IMR-90 (cell line): ENCODE measurements at regions not wholly inside any gene's neighbourhood (a gene's known extent, or its start where the extent isn't known, plus 50 kb on each side); places are given as distances from the start of the nearest gene placed in this dataset.

ENCODE experiments used
- ATAC-seq: fragments of 200-7000 bp; cut with Tn5 transposase; 2 replicates; pipeline ENCODE4 v1.9.1; 2020; ENCODE audit warnings: low read depth, mild to moderate bottlenecking, moderate library complexity
- BruUV-seq: library from RNA; stranded (reverse); fragments of 400-500 nt; replicated peaks from 2 replicates; lab custom pipeline; 2021; lab: Mats Ljungman, UMichigan
- CTCF ChIA-PET: fragments of 300-600 bp; formaldehyde crosslinking; extraction: SDS; loops from one replicate; lab custom pipeline; 2021; ENCODE audit warnings: antibody characterized with exemption; lab: Yijun Ruan, JAX
- POLR2A ChIA-PET: fragments of 300-600 bp; sonication (Branson Sonifier 250); formaldehyde crosslinking; loops from one replicate; lab custom pipeline; 2022; ENCODE audit warnings: antibody characterized with exemption; ENCODE audit not compliant: unreplicated experiment; lab: Charles Lee
- DNase-seq: peaks from one replicate; pipeline ENCODE4 v3.0.0; 2013
- H2AFZ ChIP-seq: replicated peaks from 2 replicates; pipeline ENCODE3; 2013; ENCODE audit warnings: low read length, mild to moderate bottlenecking; ENCODE audit not compliant: poor library complexity
- H2AK5ac ChIP-seq: 2 replicates; pipeline ENCODE4 v1.6.1; 2013; ENCODE audit warnings: low read depth, low read length, inconsistent platforms
- H2AK9ac ChIP-seq: replicated peaks from 2 replicates; pipeline ENCODE3; 2013; ENCODE audit warnings: mild to moderate bottlenecking, low read depth, low read length, moderate library complexity; ENCODE audit not compliant: poor library complexity
- H2BK120ac ChIP-seq: 2 replicates; pipeline ENCODE4 v1.6.1; 2013; ENCODE audit warnings: low read depth, low read length, inconsistent platforms
- H2BK15ac ChIP-seq: 3 replicates; pipeline ENCODE4 v1.6.1; 2013; ENCODE audit warnings: low read depth, low read length, inconsistent platforms
- H2BK20ac ChIP-seq: 2 replicates; pipeline ENCODE4 v1.6.1; 2013; ENCODE audit warnings: low read depth, mild to moderate bottlenecking, inconsistent platforms, low read length, moderate library complexity
- H2BK5ac ChIP-seq: 2 replicates; pipeline ENCODE4 v1.6.1; 2013; ENCODE audit warnings: mild to moderate bottlenecking, low read depth, low read length, inconsistent platforms; ENCODE audit not compliant: poor library complexity, severe bottlenecking
- H3K14ac ChIP-seq: replicated peaks from 2 replicates; pipeline ENCODE4 v1.6.1; 2013; ENCODE audit warnings: low read depth, low read length, inconsistent platforms
- H3K18ac ChIP-seq: 2 replicates; pipeline ENCODE4 v1.6.1; 2013; ENCODE audit warnings: low read depth, low read length, control low read depth
- H3K23ac ChIP-seq: 2 replicates; pipeline ENCODE4 v1.6.1; 2013; ENCODE audit warnings: low read depth, low read length, inconsistent platforms
- H3K27ac ChIP-seq: 2 replicates; pipeline ENCODE4 v1.5.1; 2013; ENCODE audit warnings: mild to moderate bottlenecking, control low read depth, low read length; ENCODE audit not compliant: insufficient read depth
- H3K27me3 ChIP-seq: 2 replicates; pipeline ENCODE4 v1.6.1; 2013; ENCODE audit warnings: low read length; ENCODE audit not compliant: control insufficient read depth, insufficient read depth
- H3K36me3 ChIP-seq: 2 replicates; pipeline ENCODE4 v1.6.1; 2013; ENCODE audit warnings: low read length, mixed read lengths; ENCODE audit not compliant: control insufficient read depth, insufficient read depth
- H3K4ac ChIP-seq: 2 replicates; pipeline ENCODE4 v1.6.1; 2013; ENCODE audit warnings: low read depth, low read length, inconsistent platforms
- H3K4me1 ChIP-seq: 2 replicates; pipeline ENCODE4 v1.6.1; 2013; ENCODE audit warnings: low read length, mixed read lengths; ENCODE audit not compliant: control insufficient read depth, insufficient read depth
- H3K4me2 ChIP-seq: 2 replicates; pipeline ENCODE4 v1.6.1; 2013; ENCODE audit warnings: low read depth, mild to moderate bottlenecking, control low read depth, low read length, moderate library complexity
- H3K4me3 ChIP-seq: 2 replicates; pipeline ENCODE4 v1.5.1; 2013; ENCODE audit warnings: low read depth, mild to moderate bottlenecking, control low read depth, low read length, moderate library complexity; ENCODE audit not compliant: insufficient read depth
- H3K56ac ChIP-seq: 2 replicates; pipeline ENCODE4 v1.6.1; 2013; ENCODE audit warnings: low read length, inconsistent platforms; ENCODE audit not compliant: insufficient read depth; ENCODE audit errors: extremely low read depth
- H3K79me1 ChIP-seq, 2 experiments: 2 replicates each; pipeline ENCODE4 v1.6.1; 2013; ENCODE audit warnings: low read length in 2 of 2, inconsistent platforms in 1 of 2, low read depth in 1 of 2
- H3K9ac ChIP-seq: 2 replicates; pipeline ENCODE4 v1.6.1; 2013; ENCODE audit warnings: low read depth, low read length, control low read depth
- H3K9me1 ChIP-seq: 2 replicates; pipeline ENCODE4 v1.6.1; 2013; ENCODE audit warnings: low read length, inconsistent platforms; ENCODE audit not compliant: insufficient read depth
- H3K9me3 ChIP-seq: 2 replicates; pipeline ENCODE4 v1.6.1; 2013; ENCODE audit warnings: low read length; ENCODE audit not compliant: control insufficient read depth, insufficient read depth
- H4K20me1 ChIP-seq: 2 replicates; pipeline ENCODE4 v1.6.1; 2013; ENCODE audit warnings: low read length, inconsistent platforms; ENCODE audit not compliant: insufficient read depth
- H4K5ac ChIP-seq: 2 replicates; pipeline ENCODE4 v1.6.1; 2013; ENCODE audit warnings: mild to moderate bottlenecking, low read depth, low read length, control low read depth
- H4K8ac ChIP-seq, 2 experiments: 2 replicates each; pipeline ENCODE4 v1.6.1; 2013; ENCODE audit warnings: low read depth in 2 of 2, low read length in 2 of 2, control low read depth in 1 of 2, inconsistent platforms in 1 of 2
- H4K91ac ChIP-seq: 2 replicates; pipeline ENCODE4 v1.6.1; 2013; ENCODE audit warnings: low read depth, low read length, inconsistent platforms; ENCODE audit not compliant: insufficient read depth
- BHLHE40 ChIP-seq: fragments of 150-350 bp; IDR thresholded peaks from 2 replicates; pipeline ENCODE4 v1.6.1; 2016; ENCODE audit warnings: mild to moderate bottlenecking, low read depth, low read length
- CEBPB ChIP-seq: IDR thresholded peaks from 2 replicates; pipeline ENCODE4 v1.6.1; 2012; ENCODE audit warnings: low read depth, low read length, improper control_type of control experiment
- CHD1 ChIP-seq: IDR thresholded peaks from 2 replicates; pipeline ENCODE4 v1.6.1; 2012; ENCODE audit warnings: low read depth, low read length, improper control_type of control experiment
- ELK1 ChIP-seq: fragments of 150-350 bp; IDR thresholded peaks from 2 replicates; pipeline ENCODE4 v1.6.1; 2016; ENCODE audit warnings: low read depth, mild to moderate bottlenecking, low read length, moderate library complexity, borderline replicate concordance
- MAZ ChIP-seq: IDR thresholded peaks from 2 replicates; pipeline ENCODE4 v1.6.1; 2012; ENCODE audit warnings: low read depth, mild to moderate bottlenecking, low read length, improper control_type of control experiment, moderate library complexity, borderline replicate concordance
- MXI1 ChIP-seq: IDR thresholded peaks from 2 replicates; pipeline ENCODE4 v1.6.1; 2012; ENCODE audit warnings: low read depth, mild to moderate bottlenecking, low read length, moderate library complexity, borderline replicate concordance
- NFE2L2 ChIP-seq: fragments of 150-350 bp; IDR thresholded peaks from 2 replicates; pipeline ENCODE4 v1.6.1; 2016; ENCODE audit warnings: low read depth, mild to moderate bottlenecking, low read length
- RCOR1 ChIP-seq: IDR thresholded peaks from 2 replicates; pipeline ENCODE4 v1.6.1; 2012; ENCODE audit warnings: mild to moderate bottlenecking, low read length, improper control_type of control experiment; ENCODE audit not compliant: insufficient replicate concordance
- RFX5 ChIP-seq: IDR thresholded peaks from 2 replicates; pipeline ENCODE4 v1.8.0; 2012; ENCODE audit warnings: low read depth, mild to moderate bottlenecking, low read length, moderate library complexity
- USF2 ChIP-seq: fragments of 150-350 bp; IDR thresholded peaks from 2 replicates; pipeline ENCODE4 v1.6.1; 2017; ENCODE audit warnings: mild to moderate bottlenecking, antibody characterized with exemption, low read length, low read depth
- WGBS, 2 experiments: methylation state at CpG; one replicate each; pipeline versions ENCODE4 v1.1.5 to v1.1.7; 2013; ENCODE audit warnings: missing lambda C conversion rate in 2 of 2; ENCODE audit not compliant: insufficient read length in 1 of 2; ENCODE audit errors: extremely low coverage in 2 of 2; 5-methylcytosine and 5-hydroxymethylcytosine counted together
- dilution Hi-C: fragments of 300-500 bp; cut with HindIII; formaldehyde crosslinking; loops from one replicate; pipeline ENCODE4 v1.14.3; 2018; ENCODE audit warnings: low sequenced_read_pairs; ENCODE audit not compliant: unreplicated experiment
- in situ Hi-C: fragments of 300-500 bp; cut with MboI; formaldehyde crosslinking; loops from 3 replicates; pipeline ENCODE4 v1.14.3; 2019; ENCODE audit warnings: low sequenced_read_pairs, inconsistent platforms, mixed read lengths
- intact Hi-C: fragments of 100-400 bp; cut with micrococcal nuclease; formaldehyde crosslinking; loops from 2 replicates; pipeline ENCODE4 v1.10.0; 2022

- WGBS, 2 experiments = 75% methylated on average over 2 of the region's 5 CpGs; no CpG with 5 or more reads in 1 of the 2 experiments
- no peak overlapping the region for H2BK20ac ChIP-seq
- H3K18ac ChIP-seq = no peak overlapping the region
- no peak overlapping the region for H3K4ac ChIP-seq
- no peak overlapping the region for H2BK15ac ChIP-seq
- no peak overlapping the region for H2AK5ac ChIP-seq
- H2AFZ ChIP-seq = no peak overlapping the region
- intact Hi-C loops (no loop called here), in situ Hi-C loops (no loop called here), dilution Hi-C loops (no loop called here)
- no peak overlapping the region for H4K5ac ChIP-seq
- no peak overlapping the region for H4K91ac ChIP-seq
- H3K27me3 ChIP-seq = no peaks in the 10 kb centered on the region
- no peak overlapping the region for H3K23ac ChIP-seq
- peaks cover 7% of the 10 kb centered on the region for H3K9me3 ChIP-seq
- no peaks in the 10 kb centered on the region for H3K4me1 ChIP-seq
- POLR2A ChIA-PET = no interaction called here
- H3K9ac ChIP-seq = no peak overlapping the region
- no peaks in the 10 kb centered on the region for H3K9me1 ChIP-seq
- CTCF ChIA-PET = interaction anchor here (0.6 kb wide), 1 partner anchor 164 kb away, joined by 3 read pairs; no protein-coding TSS in a partner anchor
- H3K79me1 ChIP-seq = no peaks in the 10 kb centered on the region
- ATAC-seq (no peak), DNase-seq (no peak)
- H3K4me3 ChIP-seq = no peak overlapping the region
- TF ChIP-seq MAZ (no peak), CEBPB (no peak), NFE2L2 (no peak), ELK1 (no peak), USF2 (no peak), CHD1 (no peak), RFX5 (no peak), RCOR1 (no peak), BHLHE40 (no peak), MXI1 (no peak)
- H4K8ac ChIP-seq = no peak overlapping the region
- H3K56ac ChIP-seq = no peak overlapping the region
- no peaks in the 10 kb centered on the region for H4K20me1 ChIP-seq
- H3K27ac ChIP-seq = no peak overlapping the region
- H2AK9ac ChIP-seq = no peak overlapping the region
- BruUV-seq = no TSS peak
- H3K36me3 ChIP-seq = no peaks in the 10 kb centered on the region
- H3K14ac ChIP-seq = no peak overlapping the region
- no peak overlapping the region for H2BK5ac ChIP-seq
- H2BK120ac ChIP-seq = no peak overlapping the region
- H3K4me2 ChIP-seq = no peak overlapping the region
These were observed 86.8 kb upstream of the MGMT start for GRCh38 chr10:129380279-129380678.
